IPS-NIHi11 (cell line): ENCODE measurements at regions not wholly inside any gene's neighbourhood (a gene's known extent, or its start where the extent isn't known, plus 50 kb on each side); places are given as distances from the start of the nearest gene placed in this dataset.

ENCODE experiments used
- DNase-seq: peaks from one replicate; pipeline ENCODE4 v3.0.0; 2012; ENCODE audit warnings: mixed read lengths, low spot score

DNA sequence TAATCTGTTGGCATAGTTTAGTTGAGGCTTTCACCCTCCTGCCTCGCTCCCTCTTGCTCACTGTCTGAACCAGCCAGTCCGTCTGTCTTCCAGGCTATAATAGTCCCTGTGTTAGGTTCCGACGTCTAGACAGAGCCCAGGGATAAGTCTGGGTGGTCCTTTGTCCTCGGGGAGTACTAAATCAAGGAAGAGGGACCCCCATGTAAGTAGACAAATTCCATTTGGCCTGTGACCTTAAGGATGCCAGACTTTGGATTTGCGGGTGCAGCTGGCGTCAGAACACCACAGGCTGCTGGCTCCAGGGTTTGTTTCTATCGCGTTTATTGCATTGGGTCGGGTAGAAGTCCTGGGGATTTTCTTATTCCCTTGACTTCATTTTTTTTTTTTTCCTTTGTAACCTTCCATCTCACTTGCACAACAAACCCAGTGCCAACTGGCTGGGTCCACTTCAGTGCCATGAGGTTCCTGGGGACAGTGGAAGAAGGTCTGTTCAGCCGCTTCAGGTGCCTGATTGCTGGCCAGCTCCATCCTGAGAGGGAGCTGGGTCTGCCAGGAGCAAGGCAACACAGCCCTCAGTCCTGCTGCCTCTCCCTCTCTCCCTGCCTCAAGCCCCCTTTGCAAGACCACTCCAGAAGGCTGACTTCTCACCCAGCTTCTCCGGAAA, 95.4 kb upstream of the KLHL25 start:
- no peak for DNase-seq

DNA sequence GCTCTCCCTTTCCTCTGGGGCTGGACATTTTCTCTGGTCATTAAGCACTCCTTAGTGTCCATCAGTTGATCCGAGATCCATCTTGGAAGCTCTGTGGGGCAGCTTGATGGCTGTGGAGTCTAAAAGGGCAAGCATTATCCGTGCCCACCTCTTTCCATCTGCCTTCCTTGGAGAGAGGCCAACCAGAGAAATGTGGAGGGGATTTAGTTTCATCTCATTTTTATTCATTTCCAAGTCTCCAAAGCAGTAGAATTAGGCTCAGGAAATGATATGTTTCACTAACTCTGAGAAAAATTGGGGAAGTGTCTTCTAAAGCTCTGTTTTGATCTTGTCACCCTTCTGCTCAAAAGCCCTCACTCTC, 95.9 kb upstream of the KLHL25 start:
- no peak for DNase-seq

DNA sequence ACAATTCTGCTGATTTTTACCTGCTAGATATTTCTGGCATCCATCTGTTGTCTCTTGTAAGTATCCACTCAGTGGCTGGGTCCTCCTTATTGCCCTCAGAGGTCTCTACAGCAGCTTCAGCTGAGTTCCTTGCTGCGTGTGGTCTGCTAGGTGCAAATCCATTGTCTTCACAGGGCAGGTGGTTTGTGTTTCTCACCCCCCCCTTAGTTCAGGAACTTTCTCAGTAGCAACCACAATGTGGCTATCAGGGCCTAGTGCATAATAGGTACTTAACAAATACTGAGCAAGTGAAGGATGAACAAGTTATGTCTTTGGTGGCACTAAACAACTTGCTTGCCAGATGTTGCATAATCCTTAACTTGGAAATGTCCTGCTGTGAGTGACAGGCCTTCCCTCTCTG, 96.7 kb upstream of the KLHL25 start:
- no peak for DNase-seq

DNA sequence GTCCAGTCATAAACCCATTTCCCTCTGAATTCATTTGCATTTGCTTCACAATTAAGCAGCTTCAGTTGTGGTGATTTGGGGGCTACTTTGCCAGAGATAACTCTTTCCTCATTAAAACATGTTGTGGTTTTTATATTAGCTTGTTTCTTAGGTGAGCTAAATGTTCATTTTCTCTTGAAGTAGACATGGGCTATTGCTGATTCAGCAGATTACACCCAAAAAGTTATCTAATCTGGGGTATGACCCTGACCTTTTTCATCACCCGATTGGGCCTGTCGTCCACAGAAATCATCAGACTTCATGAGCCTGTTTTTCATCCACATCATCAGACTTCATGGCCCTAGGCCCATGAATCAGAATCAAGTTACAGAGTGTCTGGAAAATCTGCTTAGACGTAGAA, 97.5 kb upstream of the KLHL25 start:
- DNase-seq: no peak

- no peak for DNase-seq
Measured at GRCh38 chr15:85897207-85897894, 102.6 kb upstream of the KLHL25 start.

DNA sequence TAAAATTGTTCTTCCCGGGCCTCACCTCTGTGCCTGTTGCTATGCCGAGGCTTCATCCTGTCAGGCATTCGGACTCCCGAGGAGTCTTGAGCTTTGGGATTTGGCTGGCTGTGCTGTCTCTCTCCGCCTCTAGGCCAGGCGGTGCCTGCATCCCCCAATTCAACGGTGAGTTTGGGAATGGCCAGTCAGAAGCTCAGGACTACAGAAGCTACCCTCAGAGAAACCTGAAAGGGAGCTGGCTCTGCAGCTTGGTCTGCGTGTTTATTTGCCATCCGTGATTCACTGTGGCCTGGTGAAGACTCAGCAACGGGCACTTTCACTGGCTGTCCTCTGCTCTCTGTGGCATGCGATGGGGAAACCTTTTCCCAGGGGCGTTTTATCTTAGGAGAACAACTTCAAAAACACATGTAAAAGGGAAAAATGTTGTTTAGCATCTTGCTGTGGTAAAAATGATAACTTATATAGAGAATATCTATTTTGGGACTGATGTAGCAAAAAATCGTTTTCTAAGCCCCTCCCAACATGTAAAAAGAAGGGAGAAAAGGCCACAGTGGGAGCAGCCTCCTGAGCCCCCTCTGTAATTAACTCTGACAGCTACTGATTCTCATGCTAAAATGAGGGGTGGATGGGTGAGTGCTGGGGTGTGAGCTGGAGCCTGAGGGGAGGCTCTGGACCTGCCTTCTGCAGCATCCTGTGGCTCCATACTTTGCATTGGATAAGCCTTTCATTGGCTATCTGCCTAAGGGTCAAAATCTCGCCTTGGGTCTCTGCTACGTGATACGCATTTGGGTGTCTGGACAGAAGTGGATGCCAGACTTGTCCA, 103.4 kb upstream of the KLHL25 start:
- DNase-seq: peak; percentile 58

GRCh38 chr15:85899927-85900326, 105.2 kb upstream of the KLHL25 start:
- no peak for DNase-seq

DNA sequence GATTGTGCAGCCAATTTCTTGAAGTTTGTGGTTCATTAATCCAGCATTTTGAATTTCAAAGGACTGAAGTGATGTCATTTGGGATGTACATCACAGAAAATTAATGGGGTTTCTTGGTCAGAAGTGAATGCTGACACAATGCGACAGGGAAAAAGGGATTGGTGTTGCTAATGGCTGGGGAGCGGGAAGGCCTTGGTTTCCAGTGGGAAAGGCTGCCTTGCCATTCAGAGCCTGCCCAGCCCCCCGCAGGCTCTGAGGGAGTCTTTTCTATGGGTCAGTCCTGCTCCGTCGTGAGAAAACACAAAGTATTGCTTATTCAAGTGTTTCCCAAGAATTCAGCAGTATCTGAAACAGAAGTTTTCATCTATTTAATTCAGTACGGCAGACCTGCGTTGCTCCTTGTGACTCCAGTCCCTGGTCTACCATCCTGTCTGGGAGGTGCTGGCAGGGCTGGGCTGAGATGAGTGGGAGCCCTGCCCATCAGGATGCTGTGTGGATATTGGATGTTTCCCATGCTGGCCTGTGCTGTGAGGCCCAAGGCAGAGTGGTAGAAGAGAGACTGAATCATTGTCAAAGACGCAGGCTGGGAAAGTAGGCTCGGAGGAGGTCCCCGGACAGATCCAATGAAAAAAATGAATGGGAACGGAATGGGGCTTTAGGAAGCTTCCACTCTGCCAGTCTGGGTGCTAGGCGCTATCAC, 111.2 kb upstream of the KLHL25 start:
- no peak for DNase-seq

- DNase-seq: no peak
Measured at GRCh38 chr15:85906640-85907039, 111.9 kb upstream of the KLHL25 start.

DNA sequence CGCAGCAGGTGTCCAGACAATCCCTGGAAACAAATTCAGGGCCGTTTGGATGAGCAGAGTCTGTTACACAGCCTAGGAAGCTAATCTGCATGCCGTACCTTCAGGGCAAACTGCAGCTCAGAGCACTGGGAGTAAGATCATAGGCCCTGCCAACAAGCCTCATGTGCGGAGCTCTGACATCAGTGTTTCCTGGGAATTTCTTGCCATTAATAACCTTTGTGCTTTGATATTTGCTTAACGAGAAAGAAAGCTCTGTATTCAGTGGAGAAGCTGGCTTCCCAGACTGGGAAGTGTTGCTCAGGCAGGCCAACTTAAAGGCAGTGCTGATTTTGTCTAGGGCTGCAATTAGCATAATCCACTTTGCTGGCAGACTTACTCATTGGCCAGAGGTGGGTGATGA, 116.1 kb upstream of the KLHL25 start:
- no peak for DNase-seq

DNA sequence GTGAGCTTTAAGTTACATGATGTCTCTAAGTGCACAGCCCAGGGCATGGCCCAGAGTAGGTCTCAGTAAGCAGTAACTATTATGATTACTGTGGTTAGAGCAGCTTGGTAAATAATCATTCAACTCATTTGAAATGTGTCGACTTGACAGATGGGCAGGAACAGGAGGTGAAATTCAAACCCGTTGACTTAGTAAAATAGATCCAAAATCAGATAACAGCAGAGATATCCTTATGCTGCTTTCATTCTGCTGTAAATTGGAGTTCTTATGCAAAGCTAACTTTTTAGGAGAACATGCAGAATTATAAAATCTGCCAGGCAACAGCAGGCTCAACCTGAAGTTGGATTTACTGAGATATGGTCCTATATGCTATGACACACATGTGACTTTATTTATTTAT, 118.7 kb upstream of the KLHL25 start:
- DNase-seq: no peak

- no peak for DNase-seq
Measured at GRCh38 chr15:85920956-85921355, 126.2 kb upstream of the KLHL25 start.

GRCh38 chr15:85924088-85924487, 129.4 kb upstream of the KLHL25 start:
- no peak for DNase-seq

- peak; percentile 24 for DNase-seq
Measured at GRCh38 chr15:85925649-85926237, 131.0 kb upstream of the KLHL25 start.

- no peak for DNase-seq
Measured at GRCh38 chr15:85926834-85927233, 132.1 kb upstream of the KLHL25 start.

- no peak for DNase-seq
Measured at GRCh38 chr15:85927931-85928537, 133.3 kb upstream of the KLHL25 start.

GRCh38 chr15:85929786-85930185, 135.1 kb upstream of the KLHL25 start:
- DNase-seq: no peak

GRCh38 chr15:85932391-85932790, 137.7 kb upstream of the KLHL25 start:
- no peak for DNase-seq

GRCh38 chr15:85934691-85935090, 140.0 kb upstream of the KLHL25 start:
- DNase-seq: no peak

GRCh38 chr15:85935182-85935581, 140.5 kb upstream of the KLHL25 start:
- no peak for DNase-seq

GRCh38 chr15:85937661-85938060, 142.0 kb upstream of the AGBL1 start:
- no peak for DNase-seq
